Left lung (tissue), 4 donors: ENCODE measurements at regions not wholly inside any gene's neighbourhood (a gene's known extent, or its start where the extent isn't known, plus 50 kb on each side); places are given as distances from the start of the nearest gene placed in this dataset.

Experiments used
- ATAC-seq: fragments of 200-7000 bp; cut with Tn5 transposase; one replicate; pipeline ENCODE4 v1.9.1; 2020; ENCODE audit warnings: moderate library complexity
- DNase-seq, 4 donors: peaks; one replicate each; pipeline ENCODE4 v3.0.0-alpha.2; 2013 to 2020
- H3K27ac ChIP-seq, 2 donors: fragments of 200-600 bp; sonication (generic) in 1 of 2; one replicate each; pipeline versions ENCODE4 v1.5.0 to v1.8.0; 2020 to 2021
- H3K27me3 ChIP-seq, 2 donors: fragments of 200-600 bp; sonication (generic) in 1 of 2; one replicate each; pipeline versions ENCODE4 v1.5.0 to v1.8.0; 2020 to 2021
- H3K36me3 ChIP-seq, 2 donors: fragments of 200-600 bp; sonication (generic) in 1 of 2; one replicate each; pipeline versions ENCODE4 v1.5.0 to v1.8.0; 2020 to 2021
- H3K4me1 ChIP-seq, 2 donors: fragments of 200-600 bp; one replicate each; pipeline ENCODE4 v1.8.0; 2021
- H3K4me3 ChIP-seq, 2 donors: fragments of 200-600 bp; sonication (generic) in 1 of 2; one replicate each; pipeline versions ENCODE4 v1.5.0 to v1.8.0; 2020 to 2021; ENCODE audit warnings: mild to moderate bottlenecking in 1 of 2
- H3K9me3 ChIP-seq, 2 donors: fragments of 200-600 bp; sonication (generic) in 1 of 2; one replicate each; pipeline versions ENCODE4 v1.5.0 to v1.8.0; 2020 to 2021
- CTCF ChIP-seq, 2 donors: fragments of 200-600 bp; sonication (generic) in 1 of 2; IDR thresholded peaks; one replicate each; pipeline versions ENCODE4 v1.5.0 to v1.8.0; 2021; ENCODE audit warnings: antibody characterized with exemption in 2 of 2
- intact Hi-C, 2 donors: fragments of 100-400 bp; cut with DNase I; formaldehyde crosslinking; loops; one replicate each; pipeline versions ENCODE4 v1.11.2 to v1.14.2; 2022
- donor health status: DM: no; HTN: yes; CAD: no.
- donor health status: DM: no; HTN: no; CAD: no.

- Histone ChIP-seq H3K27me3 (no peaks in the 10 kb centered on the region), H3K27ac (no peak overlapping the region), H3K4me3 (no peak overlapping the region), H3K9me3 (no peaks in the 10 kb centered on the region), H3K4me1 (no peaks in the 10 kb centered on the region), H3K36me3 (no peaks in the 10 kb centered on the region)
- TF ChIP-seq CTCF (IDR thresholded peaks at IDR 0.05), result no peak
- intact Hi-C loops, result no loop called here
- DNase-seq (no peak), ATAC-seq (no peak)
Observed at GRCh38 chr20:52251136-52251700, 59.6 kb upstream of the ZFP64 start.

- Histone ChIP-seq H3K9me3 (no peaks in the 10 kb centered on the region), H3K27me3 (no peaks in the 10 kb centered on the region), H3K4me1 (no peaks in the 10 kb centered on the region), H3K36me3 (no peaks in the 10 kb centered on the region), H3K27ac (no peak overlapping the region), H3K4me3 (no peak overlapping the region)
- ATAC-seq (no peak), DNase-seq (no peak)
- intact Hi-C loops, result loop anchor here in 1 of 2 donors (10.0 kb wide), 1 partner anchor 127 kb away; no protein-coding TSS in a partner anchor
- TF ChIP-seq CTCF (IDR thresholded peaks at IDR 0.05), result no peak
Observed at GRCh38 chr20:52247548-52247947, 56.0 kb upstream of the ZFP64 start.

- intact Hi-C loops, result loop anchor here in 1 of 2 donors (10.0 kb wide), 1 partner anchor 128 kb away; no protein-coding TSS in a partner anchor
- ATAC-seq, result no peak
- no peak for TF ChIP-seq CTCF (IDR thresholded peaks at IDR 0.05)
Observed at GRCh38 chr20:52246366-52246765, 54.8 kb upstream of the ZFP64 start.

GRCh38 chr20:52244702-52245101 is 53.1 kb upstream of the ZFP64 start:
- DNase-seq, result no peak
- H3K4me3 ChIP-seq, result no peak overlapping the region
- no peaks in the 10 kb centered on the region for H3K4me1 ChIP-seq
- H3K9me3 ChIP-seq, result no peaks in the 10 kb centered on the region
- H3K27ac ChIP-seq, result no peak overlapping the region
- intact Hi-C loops, result loop anchor here in 1 of 2 donors (10.0 kb wide), 1 partner anchor 130 kb away; no protein-coding TSS in a partner anchor
- no peak for ATAC-seq
- no peaks in the 10 kb centered on the region for H3K27me3 ChIP-seq
- no peaks in the 10 kb centered on the region for H3K36me3 ChIP-seq
- TF ChIP-seq CTCF (IDR thresholded peaks at IDR 0.05), result no peak

More at GRCh38 chr20:52246366-52246765, 54.8 kb upstream of the ZFP64 start:
- Histone ChIP-seq H3K4me3 (no peak overlapping the region), H3K36me3 (no peaks in the 10 kb centered on the region), H3K27ac (no peak overlapping the region), H3K4me1 (no peaks in the 10 kb centered on the region), H3K9me3 (no peaks in the 10 kb centered on the region), H3K27me3 (no peaks in the 10 kb centered on the region)
- no peak for DNase-seq

- intact Hi-C loops, result loop anchor here in 1 of 2 donors (10.0 kb wide), 1 partner anchor 132 kb away; no protein-coding TSS in a partner anchor
- H3K4me1 ChIP-seq, result no peaks in the 10 kb centered on the region
Observed at GRCh38 chr20:52242237-52243230, 51.0 kb upstream of the ZFP64 start.

More at GRCh38 chr20:52242237-52243230, 51.0 kb upstream of the ZFP64 start:
- Histone ChIP-seq H3K27me3 (no peaks in the 10 kb centered on the region), H3K36me3 (no peaks in the 10 kb centered on the region), H3K4me3 (no peak overlapping the region), H3K9me3 (no peaks in the 10 kb centered on the region), H3K27ac (no peak overlapping the region)
- DNase-seq (peak in 2 of 4 donors; percentile 31 to 39), ATAC-seq (no peak)
- TF ChIP-seq CTCF (IDR thresholded peaks at IDR 0.05), result peak; percentile 53 to 57
